ENCODE measurements at regions not wholly inside any gene's neighbourhood (a gene's known extent, or its start where the extent isn't known, plus 50 kb on each side); places are given as distances from the start of the nearest gene placed in this dataset.

- no peak for TF ChIP-seq HDGF (IDR thresholded peaks at IDR 0.05; ENCODE audit: borderline replicate concordance)
- TF ChIP-seq ARNT (IDR thresholded peaks at IDR 0.05): no peak
- TF ChIP-seq NFRKB (IDR thresholded peaks at IDR 0.05): no peak
- TF ChIP-seq FOXK2 (IDR thresholded peaks at IDR 0.05): no peak
- CTCF ChIA-PET: no interaction called here
- no peak for DNase-seq (ENCODE audit: extremely low spot score)
- POLR2A ChIA-PET: no interaction called here
Observed at GRCh38 chr16:6672507-6672906, 660.1 kb upstream of the RBFOX1 start.

GRCh38 chr16:6667393-6667792 is 665.3 kb upstream of the RBFOX1 start:
- POLR2A ChIA-PET: no interaction called here
- no peak for TF ChIP-seq TARDBP (IDR thresholded peaks at IDR 0.05)
- TF ChIP-seq ARNT (IDR thresholded peaks at IDR 0.05): no peak
- no peak for TF ChIP-seq SP1 (IDR thresholded peaks at IDR 0.05)
- TF ChIP-seq BHLHE40 (IDR thresholded peaks at IDR 0.05; ENCODE audit: borderline replicate concordance): no peak
- TF ChIP-seq, protein P1, sequence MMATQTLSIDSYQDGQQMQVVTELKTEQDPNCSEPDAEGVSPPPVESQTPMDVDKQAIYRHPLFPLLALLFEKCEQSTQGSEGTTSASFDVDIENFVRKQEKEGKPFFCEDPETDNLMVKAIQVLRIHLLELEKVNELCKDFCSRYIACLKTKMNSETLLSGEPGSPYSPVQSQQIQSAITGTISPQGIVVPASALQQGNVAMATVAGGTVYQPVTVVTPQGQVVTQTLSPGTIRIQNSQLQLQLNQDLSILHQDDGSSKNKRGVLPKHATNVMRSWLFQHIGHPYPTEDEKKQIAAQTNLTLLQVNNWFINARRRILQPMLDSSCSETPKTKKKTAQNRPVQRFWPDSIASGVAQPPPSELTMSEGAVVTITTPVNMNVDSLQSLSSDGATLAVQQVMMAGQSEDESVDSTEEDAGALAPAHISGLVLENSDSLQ (IDR thresholded peaks at IDR 0.05): no peak
- no peak for TF ChIP-seq FOXK2 (IDR thresholded peaks at IDR 0.05)
- TF ChIP-seq LEF1 (IDR thresholded peaks at IDR 0.05; ENCODE audit: borderline replicate concordance): no peak
- no peak for TF ChIP-seq FOXA1 (IDR thresholded peaks at IDR 0.05)
- TF ChIP-seq HDGF (IDR thresholded peaks at IDR 0.05; ENCODE audit: borderline replicate concordance): no peak
- TF ChIP-seq CTBP1 (IDR thresholded peaks at IDR 0.05; ENCODE audit: borderline replicate concordance): no peak
- no peak for TF ChIP-seq SUZ12 (IDR thresholded peaks at IDR 0.05)
- no peak for TF ChIP-seq ZNF384 (IDR thresholded peaks at IDR 0.05)
- no peak for TF ChIP-seq NFRKB (IDR thresholded peaks at IDR 0.05)
- TF ChIP-seq L3MBTL2 (conservative IDR thresholded peaks at IDR 0.05): no peak
- DNase-seq (ENCODE audit: extremely low spot score): no peak
- CTCF ChIA-PET: interaction anchor here (0.7 kb wide), 1 partner anchor 58 kb away, joined by 4 read pairs; no protein-coding TSS in a partner anchor

- CTCF ChIA-PET: no interaction called here
- DNase-seq (ENCODE audit: extremely low spot score): no peak
- no peak for TF ChIP-seq SP1 (IDR thresholded peaks at IDR 0.05)
- no peak for TF ChIP-seq ZNF384 (IDR thresholded peaks at IDR 0.05)
- TF ChIP-seq FOXK2 (IDR thresholded peaks at IDR 0.05): no peak
- no peak for TF ChIP-seq NFRKB (IDR thresholded peaks at IDR 0.05)
- no peak for TF ChIP-seq L3MBTL2 (conservative IDR thresholded peaks at IDR 0.05)
- POLR2A ChIA-PET: no interaction called here
Observed at GRCh38 chr16:6665126-6665525, 667.5 kb upstream of the RBFOX1 start.

GRCh38 chr16:6663668-6664067 is 669.0 kb upstream of the RBFOX1 start:
- ChIA-PET POLR2A (no interaction called here), CTCF (interaction anchor here (0.5 kb wide), 1 partner anchor 1048 kb away, joined by 3 read pairs; no protein-coding TSS in a partner anchor)
- TF ChIP-seq FOXK2 (IDR thresholded peaks at IDR 0.05): no peak
- no peak for TF ChIP-seq LEF1 (IDR thresholded peaks at IDR 0.05; ENCODE audit: borderline replicate concordance)
- TF ChIP-seq FOXM1 (IDR thresholded peaks at IDR 0.05; ENCODE audit: borderline replicate concordance): no peak
- TF ChIP-seq L3MBTL2 (conservative IDR thresholded peaks at IDR 0.05): no peak
- TF ChIP-seq SUZ12 (IDR thresholded peaks at IDR 0.05): no peak
- TF ChIP-seq ARNT (IDR thresholded peaks at IDR 0.05): no peak
- TF ChIP-seq FOXA1 (IDR thresholded peaks at IDR 0.05): no peak
- TF ChIP-seq HDGF (IDR thresholded peaks at IDR 0.05; ENCODE audit: borderline replicate concordance): no peak
- TF ChIP-seq TARDBP (IDR thresholded peaks at IDR 0.05): no peak
- DNase-seq (ENCODE audit: extremely low spot score): no peak

GRCh38 chr16:6656760-6657159 is 675.9 kb upstream of the RBFOX1 start:
- CTCF ChIA-PET: no interaction called here
- POLR2A ChIA-PET: no interaction called here
- TF ChIP-seq SUZ12 (IDR thresholded peaks at IDR 0.05): no peak
- TF ChIP-seq FOXK2 (IDR thresholded peaks at IDR 0.05): no peak
- no peak for TF ChIP-seq HDGF (IDR thresholded peaks at IDR 0.05; ENCODE audit: borderline replicate concordance)
- no peak for TF ChIP-seq ELF4 (IDR thresholded peaks at IDR 0.05)
- TF ChIP-seq BHLHE40 (IDR thresholded peaks at IDR 0.05; ENCODE audit: borderline replicate concordance): no peak
- TF ChIP-seq ARNT (IDR thresholded peaks at IDR 0.05): no peak
- TF ChIP-seq, protein P1 (IDR thresholded peaks at IDR 0.05): no peak
- no peak for TF ChIP-seq FOXA1 (IDR thresholded peaks at IDR 0.05)
- DNase-seq (ENCODE audit: extremely low spot score): no peak

GRCh38 chr16:6646891-6647290 is 685.8 kb upstream of the RBFOX1 start:
- TF ChIP-seq CTBP1 (IDR thresholded peaks at IDR 0.05; ENCODE audit: borderline replicate concordance): no peak
- POLR2A ChIA-PET: no interaction called here
- DNase-seq (ENCODE audit: extremely low spot score): no peak
- CTCF ChIA-PET: no interaction called here

DNA sequence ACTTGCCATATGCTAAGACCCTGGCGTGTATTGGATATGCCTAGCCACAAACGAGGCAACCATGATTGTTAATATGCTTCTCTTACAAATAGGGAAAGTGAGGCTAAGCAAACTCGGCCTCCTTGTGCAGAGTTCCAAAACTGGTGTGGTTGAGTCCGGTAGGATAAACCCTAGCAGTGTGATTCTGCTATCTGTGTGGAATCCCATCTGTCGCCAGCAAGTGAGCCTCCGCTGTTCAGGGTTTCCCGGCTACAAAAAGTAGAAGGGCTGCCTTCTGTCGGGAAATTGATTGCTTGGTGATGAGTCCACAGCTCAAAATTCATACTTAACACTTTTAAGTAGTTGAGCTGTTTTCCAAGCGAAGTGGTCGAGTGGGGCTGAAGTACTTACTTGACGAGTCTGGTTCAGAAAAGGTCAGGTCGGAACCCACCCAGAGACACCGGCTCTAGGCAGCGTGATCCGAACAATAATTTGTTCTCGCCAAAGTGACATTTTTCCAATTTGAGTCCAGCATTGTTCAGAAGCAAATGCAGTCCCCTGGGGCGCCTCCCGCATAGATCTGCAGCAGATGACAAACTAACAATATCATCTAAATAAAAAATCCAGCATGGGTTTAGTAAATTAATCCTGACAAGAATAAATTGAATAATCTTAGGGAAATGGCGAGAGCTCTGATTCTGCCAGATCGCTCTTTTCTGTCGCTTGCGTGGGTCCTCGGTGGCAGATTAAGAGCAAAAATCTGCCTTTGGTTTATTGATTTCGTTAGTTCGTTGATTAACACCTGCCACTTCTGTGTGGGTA is 686.7 kb upstream of the RBFOX1 start:
- ChIA-PET POLR2A (no interaction called here), CTCF (no interaction called here)
- TF ChIP-seq HDGF (IDR thresholded peaks at IDR 0.05; ENCODE audit: borderline replicate concordance) (no peak), L3MBTL2 (conservative IDR thresholded peaks at IDR 0.05) (no peak), TARDBP (IDR thresholded peaks at IDR 0.05) (no peak), ARNT (IDR thresholded peaks at IDR 0.05) (no peak), SP1 (IDR thresholded peaks at IDR 0.05) (no peak), FOXM1 (IDR thresholded peaks at IDR 0.05; ENCODE audit: borderline replicate concordance) (no peak), LEF1 (IDR thresholded peaks at IDR 0.05; ENCODE audit: borderline replicate concordance) (no peak), BHLHE40 (IDR thresholded peaks at IDR 0.05; ENCODE audit: borderline replicate concordance) (no peak), CTBP1 (IDR thresholded peaks at IDR 0.05; ENCODE audit: borderline replicate concordance) (no peak), SUZ12 (IDR thresholded peaks at IDR 0.05) (no peak), NFRKB (IDR thresholded peaks at IDR 0.05) (no peak)
- TF ChIP-seq, protein P1 (IDR thresholded peaks at IDR 0.05): no peak
- no peak for DNase-seq (ENCODE audit: extremely low spot score)
